ENCODE measurements at regions not wholly inside any gene's neighbourhood (a gene's known extent, or its start where the extent isn't known, plus 50 kb on each side); places are given as distances from the start of the nearest gene placed in this dataset.
"Not testable (repeated sequence)": the region's sequence is repeated elsewhere in the genome, so short reads cannot be mapped to it uniquely, and the experiment has no call there.

DNA sequence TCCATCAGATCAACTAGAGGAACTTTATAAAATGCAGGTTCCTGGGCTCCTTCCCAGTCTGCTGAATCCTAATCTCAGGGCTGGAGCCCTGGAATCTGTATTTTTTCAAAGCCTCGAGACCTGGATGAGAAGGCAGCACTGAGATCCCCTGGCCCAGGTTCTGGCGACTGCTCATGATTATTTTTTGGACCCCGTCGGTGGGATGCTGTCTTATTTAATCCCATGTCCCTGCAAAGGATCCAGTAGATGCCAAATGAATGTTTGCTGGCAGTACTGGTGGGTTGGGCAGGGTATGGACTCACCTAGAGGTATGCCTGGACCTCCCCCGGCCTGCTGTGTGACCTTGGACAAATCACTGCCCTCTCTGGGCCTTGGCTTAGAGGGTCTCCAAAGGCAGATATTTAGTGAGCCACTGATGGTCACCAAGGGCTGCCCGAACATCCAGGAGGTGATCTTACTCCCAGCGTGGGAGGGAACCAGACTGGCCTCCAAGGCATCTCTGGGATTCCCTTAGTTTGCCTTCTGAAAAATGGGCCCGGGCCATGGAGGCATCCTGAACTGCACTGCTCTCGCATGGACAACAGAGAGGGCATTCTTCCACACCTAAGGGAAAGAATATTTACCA lies 91.6 kb upstream of the RUNX3 start:
- no peak for DNase-seq (ENCODE audit: low spot score)

DNA sequence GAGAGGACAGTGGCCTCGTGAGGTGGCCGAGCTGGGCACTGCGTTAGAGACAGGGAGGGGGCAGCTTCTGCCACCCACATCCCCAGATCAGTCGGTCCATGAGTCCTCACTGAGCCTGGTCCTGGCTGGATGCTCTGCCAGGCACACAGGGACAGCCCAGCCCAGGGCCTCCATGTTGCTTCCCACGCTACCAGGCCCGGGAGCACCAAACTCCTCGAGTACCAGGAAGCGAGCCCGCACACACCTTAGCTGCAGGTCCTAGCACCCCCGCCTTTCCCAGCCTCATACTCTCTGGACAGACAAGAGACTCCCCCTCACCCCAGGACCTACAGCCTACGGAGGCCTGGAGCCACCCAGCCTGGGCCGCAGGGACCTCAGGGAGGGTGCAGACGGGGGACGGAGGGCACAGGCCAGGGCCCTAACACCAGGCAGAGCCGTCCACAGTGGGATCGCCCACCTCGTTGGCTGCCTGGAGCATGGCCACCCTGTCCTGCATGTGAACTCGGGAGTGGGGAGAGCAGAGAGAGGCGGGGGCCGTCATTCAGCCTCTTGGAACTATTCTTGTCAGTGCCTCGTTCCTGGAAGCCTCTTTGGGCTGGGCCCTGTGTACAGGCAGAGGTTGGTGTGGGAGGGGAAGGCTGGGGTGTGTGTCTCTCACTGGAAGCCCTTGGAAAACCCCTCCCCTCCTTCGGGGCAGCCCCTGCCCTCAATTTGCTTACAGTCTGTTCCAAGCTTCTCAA lies 90.9 kb upstream of the RUNX3 start:
- DNase-seq (ENCODE audit: low spot score): no peak

DNA sequence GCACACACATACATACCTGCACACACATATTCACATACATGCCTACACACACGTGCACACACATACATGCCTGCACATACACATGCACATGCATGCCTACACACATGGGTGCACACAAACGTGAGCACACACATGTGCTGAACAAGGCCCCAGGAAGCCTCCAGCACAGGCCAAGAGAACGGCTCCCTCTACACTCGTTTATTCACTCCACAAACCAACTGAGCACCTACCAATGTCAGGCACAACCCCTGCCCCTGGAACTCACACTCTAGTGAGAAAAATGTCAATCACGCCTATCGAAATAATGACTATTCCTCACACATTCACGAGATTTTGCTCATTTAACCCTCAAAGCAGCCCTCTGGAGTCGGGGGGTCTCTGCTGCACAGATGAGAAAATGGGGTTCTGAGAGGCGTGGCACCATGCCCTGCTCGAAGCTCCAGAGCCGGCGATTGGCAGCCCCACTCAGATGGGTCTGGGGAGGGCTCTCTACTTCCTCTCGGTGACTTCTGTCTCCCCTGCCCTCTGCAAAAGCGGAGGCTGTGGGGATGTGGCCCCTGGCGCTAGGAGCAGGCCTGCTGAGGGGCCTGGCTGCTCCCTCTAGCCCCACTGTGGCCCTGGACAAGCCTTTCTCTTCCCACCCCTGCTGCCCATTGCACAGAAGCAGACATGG lies 90.2 kb upstream of the RUNX3 start:
- DNase-seq (ENCODE audit: low spot score): no peak

DNA sequence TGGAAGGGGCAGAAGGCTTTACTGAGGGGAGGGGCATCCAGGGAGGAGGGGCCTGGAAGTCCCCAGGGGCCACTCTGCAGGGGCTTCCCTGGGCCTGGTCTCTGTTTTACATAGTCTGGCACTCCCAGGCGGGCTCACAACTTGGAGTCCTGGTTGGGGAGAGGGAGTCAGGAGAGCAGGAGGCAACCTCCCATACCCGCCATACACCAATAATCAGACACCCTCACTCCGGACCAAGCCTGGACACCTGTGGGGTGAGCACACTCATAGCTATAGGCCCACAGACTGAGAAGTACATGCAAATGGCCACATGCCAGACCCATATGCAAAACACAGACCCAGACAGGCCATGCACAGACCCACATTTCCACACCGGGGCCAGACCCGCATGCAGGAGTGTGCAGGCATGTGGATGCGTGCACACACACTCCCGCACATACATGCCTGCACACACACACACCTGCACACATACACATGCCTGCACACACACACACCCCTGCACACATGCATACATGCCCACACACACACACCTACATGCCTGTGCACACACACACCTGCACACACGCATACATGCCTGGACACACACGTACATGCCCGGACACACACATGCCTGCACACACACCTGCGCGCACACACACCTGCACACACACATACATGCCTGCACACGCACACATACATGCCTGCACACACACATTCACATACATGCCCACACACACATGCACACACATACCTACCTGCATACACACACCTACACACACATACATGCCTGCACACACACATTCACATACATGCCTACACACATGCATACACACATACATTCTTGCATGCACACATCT lies 89.5 kb upstream of the RUNX3 start:
- no peak for DNase-seq (ENCODE audit: low spot score)

DNA sequence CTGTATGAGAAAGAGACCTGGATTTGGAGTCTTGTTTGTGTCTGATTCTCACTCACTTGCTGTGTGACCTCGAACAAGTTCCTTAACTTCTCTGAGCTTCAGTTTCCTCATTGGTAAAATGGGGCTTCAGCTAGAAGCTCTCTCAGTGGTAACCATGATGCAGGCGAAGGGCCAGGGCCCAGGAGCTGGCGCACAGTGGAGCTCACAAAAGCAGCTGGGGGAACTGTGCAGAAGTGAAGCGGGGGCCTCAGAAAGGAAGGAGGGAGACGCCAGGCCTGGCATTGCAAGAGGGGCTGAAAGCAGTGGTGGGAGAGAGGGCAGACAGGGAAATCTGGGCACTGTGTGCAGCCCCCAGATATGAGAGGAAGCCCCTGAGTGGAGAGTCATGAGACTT lies 88.9 kb upstream of the RUNX3 start:
- DNase-seq (ENCODE audit: low spot score): no peak

DNA sequence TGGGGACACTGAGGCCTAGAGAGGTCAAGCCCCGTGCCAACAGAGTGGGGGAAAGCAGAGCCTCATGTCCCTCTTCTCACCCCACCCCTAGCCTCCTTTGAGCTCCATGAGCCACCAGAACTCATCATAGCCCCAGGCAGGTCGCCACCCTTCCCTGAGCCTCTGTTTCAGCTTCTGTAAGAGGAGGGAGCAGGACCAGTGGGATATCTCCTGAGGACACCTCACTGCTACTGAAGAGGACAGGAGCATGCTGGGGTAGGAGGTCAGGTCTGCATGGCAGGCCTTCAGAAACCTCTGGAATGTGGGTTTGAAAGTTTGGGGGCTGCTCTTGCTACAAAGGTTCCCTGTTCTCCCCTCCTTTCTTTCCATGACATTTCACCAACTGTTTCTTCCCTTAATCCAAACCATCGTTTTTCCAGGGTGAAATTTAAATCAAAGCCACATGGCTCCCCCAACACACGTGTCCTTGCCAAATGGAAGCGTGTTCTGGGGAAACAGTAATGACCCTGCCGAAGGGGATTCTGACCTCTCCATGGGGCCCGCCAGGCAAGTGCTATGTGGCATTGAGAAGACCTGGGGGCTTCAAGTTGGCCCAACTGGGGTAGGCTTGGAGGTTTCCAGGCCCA lies 88.1 kb upstream of the RUNX3 start:
- DNase-seq (ENCODE audit: low spot score): no peak

DNA sequence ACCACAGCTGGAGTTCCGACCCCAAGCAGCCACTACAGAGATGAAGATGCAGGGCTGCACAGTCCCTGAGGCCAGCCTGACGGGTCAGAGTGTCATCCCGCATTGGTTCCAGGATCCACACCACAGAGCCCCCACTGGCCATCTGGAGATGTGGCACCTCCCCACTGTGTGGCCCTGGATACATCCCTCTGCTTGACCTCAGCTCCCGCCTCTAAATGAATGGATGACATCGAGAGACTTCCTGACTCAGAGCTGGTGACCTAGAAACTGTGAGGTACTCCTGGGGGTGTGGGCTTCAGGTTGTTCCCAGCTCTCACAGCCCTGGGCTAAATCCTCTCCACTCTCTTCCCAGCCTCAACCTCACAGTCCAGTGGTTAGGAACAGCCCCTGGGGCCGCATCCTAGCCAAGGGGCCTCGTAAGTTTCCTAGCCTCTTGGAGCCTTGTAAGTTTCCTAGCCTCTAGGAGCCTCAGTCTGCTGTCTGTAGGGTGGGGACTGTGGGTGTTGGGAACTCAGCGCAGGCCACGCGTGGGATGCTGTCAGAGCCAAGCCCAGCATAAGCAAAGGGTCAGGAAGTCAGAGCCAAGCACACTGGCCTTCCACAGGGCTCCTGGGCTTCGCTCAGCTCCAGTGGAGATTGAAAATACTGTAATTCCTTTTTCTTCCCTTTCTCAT lies 87.5 kb upstream of the RUNX3 start:
- DNase-seq (ENCODE audit: low spot score): no peak

DNA sequence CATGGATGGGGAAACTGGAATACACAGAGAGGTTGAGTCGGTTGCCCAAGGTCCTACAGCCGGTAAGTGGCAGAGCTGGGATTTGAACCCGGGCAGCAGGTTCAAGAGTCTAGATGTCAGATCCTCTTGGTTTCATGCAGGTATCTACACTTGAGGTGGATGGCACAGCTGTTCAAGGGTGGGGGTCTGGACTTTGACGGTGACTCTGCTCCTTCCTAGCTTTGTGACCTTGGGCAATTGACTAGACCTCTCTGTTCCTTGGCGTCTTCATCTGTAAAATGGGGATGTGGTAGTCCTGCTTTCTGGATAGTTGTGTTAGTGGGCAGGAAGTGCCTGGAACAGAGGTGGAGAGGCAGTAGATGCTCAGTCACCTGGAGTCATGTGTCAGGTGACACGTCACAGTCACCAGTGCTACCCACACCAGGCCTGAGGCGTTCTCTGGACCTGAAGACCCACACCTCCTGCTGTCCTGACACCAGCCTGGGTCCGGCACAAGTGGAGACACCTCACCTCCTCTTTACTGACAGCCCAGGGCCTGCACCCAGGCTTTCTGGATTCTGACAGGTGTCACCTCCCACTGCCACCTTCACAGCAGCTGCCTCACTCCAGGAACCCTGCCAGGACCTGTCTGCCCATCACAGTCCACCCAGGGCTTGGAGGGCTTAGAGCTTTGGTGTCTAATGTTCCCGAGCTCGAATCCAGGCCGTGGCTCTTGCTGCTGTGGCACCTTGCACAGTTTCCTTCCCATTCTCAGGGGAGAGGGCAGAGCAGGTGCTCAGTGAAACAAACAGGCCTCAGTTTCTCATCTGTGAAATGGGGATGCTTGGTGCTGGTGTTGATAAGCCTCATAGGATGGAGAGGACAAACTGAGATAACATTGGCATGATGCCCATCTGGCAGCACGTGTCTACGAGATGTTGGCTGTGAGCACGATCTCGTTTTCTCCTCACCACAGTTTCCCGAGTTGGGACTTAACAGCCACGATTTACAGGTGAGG lies 83.2 kb upstream of the RUNX3 start:
- no peak for DNase-seq (ENCODE audit: low spot score)

DNA sequence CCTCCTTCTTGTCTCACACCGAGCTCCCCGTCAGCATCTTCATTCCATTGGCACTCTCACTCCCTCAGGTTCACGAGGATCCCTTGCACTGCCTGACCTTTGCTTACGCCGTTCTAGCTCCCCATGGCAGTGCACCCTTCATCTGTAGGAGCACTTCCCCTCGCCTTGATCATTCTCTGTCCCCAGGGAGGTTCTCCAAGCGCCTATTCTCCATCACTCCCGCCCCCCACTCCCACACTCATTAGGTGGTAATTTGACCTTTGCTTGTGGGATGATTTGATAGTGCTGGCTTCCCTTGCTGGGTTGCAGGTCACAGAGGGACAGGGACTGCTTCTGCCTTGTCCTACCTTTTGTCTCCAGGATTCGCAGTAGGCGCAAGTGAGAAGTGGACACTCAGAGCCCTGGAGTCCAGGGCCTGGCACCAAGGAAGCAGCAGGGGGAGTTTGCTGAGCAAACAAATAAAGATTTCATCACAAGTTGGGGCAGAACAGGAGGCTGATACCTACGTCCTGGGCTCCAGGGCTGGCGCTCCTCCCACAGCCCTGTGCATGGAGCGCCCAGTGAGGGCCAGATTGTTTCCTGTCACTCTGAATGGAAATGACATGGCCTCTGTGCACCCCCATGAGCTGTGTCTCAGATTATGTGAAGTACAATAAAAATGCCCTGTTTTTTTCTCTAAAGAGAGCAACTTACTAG lies 82.0 kb upstream of the RUNX3 start:
- no peak for DNase-seq (ENCODE audit: low spot score)

DNA sequence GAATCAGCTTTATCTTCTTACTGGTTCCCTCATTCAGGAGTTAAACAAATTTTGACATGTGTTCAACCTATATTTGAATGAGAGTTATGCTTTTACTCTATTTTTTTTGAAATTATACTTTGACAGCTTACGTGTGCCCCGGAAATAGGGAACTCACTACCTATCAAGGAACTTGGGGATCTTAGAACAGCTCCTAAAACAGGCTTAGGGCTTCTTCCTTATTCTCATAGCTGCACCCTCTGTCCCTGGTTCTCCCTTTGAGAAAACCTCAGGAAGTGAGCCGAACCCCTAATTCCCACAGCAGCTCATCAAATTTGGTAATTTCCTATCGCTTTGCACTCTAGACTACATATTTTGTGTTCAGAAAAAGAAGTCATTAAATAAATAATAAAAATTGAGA lies 81.2 kb upstream of the RUNX3 start:
- no peak for DNase-seq (ENCODE audit: low spot score)

DNA sequence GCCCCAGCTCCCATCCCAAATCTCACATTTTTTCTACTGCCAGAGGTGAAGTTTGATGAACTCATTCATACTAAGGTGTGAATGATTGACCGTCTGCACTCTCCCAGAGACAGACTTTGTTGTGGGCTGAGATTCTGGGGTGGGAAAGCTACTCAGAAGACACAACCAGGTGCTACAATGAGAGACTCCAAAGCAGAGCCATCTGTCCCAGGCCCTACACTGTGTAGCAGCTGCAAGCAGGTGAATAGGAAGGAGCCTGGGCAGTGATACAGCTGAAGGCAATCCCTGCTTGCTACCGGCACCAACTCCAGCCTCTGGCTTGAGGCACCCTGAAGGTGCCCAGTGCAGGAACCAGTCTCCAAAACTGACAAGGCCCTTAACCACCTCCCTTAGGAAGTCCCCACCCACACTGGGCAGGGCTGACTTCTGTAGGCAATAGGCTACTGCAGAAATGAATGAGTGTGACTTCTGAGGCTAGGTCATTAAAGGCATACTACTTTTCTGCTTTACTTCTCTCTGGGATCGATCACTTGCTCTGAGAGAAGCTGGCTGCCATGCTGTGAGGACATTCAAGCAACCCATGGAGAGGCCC lies 79.7 kb upstream of the RUNX3 start:
- no peak for DNase-seq (ENCODE audit: low spot score)

DNA sequence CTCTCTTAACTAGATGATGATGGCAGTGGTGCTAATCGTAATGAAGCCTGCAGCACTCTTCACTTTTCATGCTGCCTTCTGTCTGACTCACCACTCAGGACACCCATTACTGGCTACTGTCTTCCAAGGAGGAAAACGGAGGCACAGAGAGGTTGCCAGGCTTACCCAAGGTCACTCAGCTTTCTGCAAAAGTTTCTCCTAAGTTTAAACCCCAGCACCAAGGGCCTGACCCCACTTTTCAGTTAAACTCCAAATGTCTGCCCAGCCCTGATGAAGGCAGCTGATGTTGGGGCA lies 78.1 kb upstream of the RUNX3 start:
- DNase-seq (ENCODE audit: low spot score): no peak

DNA sequence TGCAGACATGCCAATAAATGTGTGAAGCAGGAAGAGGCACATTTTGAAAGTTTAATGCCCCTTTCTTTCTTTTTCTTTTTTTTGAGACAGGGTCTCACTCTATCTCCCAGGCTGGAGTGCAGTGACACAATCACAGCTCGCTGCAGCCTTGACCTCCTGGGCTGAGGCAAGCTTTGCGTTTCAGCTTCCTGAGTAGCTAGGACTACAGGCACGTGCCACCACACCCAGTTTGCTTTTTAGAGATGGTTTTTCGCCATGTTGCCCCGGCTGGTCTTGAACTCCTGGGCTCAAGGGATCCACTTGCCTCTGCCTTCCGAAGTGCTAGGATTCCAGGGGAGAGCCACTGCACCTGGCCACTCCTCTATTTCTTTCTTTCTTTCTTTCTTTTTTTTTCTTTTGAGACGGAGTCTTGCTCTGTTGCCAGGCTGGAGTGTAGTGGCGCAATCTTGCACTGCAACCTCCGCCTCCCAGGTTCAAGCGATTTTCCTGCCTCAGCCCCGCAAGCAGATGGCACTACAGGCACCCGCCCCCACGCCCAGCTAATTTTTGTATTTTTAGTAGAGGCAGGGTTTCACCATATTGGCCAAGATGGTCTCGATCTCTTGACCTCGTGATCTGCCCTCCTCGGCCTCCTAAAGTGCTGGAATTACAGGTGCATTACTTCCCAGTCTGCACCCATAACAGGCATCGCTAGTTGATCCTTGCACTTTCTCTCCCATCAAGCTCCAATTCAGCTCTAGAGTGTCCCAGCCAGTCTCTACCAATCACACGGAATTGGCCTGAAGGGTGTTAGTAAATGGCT lies 77.5 kb upstream of the RUNX3 start:
- not testable (repeated sequence) for DNase-seq (ENCODE audit: low spot score)

DNA sequence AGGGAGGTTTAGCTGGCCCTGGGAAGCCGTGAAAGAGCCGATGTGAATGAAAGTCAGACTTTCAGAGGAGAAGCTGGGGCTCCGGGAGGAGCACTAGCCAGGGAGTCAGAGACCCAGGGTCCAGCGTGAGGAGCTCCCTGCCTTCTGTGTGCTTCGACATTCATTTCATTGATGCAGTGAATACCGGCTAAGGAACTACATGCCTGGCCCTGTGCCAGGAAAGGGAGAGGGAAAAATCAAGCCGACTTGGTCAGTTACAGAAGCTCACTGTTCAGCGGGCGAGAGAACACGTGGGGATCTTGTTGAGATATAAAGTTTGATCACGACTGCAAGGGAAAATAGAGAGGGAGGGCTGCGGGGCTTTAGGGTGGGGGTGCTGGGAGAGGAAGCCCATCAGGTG lies 76.7 kb upstream of the RUNX3 start:
- DNase-seq (ENCODE audit: low spot score): no peak

DNA sequence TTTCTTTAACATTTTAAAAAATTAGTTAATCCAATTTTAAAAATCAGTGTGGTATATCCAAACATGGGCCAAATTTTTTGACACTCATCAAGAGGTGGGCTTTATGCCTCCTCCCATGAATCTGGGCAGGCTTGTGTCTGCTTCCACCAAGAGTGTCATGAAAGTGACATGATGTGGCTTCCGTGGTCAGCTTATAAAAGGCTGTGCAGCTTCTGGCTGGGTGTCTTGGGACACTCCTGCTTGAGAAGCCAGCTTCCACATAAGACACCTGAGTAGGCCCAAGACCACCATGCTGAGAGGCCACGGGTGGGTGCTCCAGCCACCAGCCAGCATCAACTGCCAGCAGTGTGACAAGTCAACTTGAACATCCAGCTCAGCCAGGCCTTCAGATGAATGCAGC lies 74.3 kb upstream of the RUNX3 start:
- no peak for DNase-seq (ENCODE audit: low spot score)

DNA sequence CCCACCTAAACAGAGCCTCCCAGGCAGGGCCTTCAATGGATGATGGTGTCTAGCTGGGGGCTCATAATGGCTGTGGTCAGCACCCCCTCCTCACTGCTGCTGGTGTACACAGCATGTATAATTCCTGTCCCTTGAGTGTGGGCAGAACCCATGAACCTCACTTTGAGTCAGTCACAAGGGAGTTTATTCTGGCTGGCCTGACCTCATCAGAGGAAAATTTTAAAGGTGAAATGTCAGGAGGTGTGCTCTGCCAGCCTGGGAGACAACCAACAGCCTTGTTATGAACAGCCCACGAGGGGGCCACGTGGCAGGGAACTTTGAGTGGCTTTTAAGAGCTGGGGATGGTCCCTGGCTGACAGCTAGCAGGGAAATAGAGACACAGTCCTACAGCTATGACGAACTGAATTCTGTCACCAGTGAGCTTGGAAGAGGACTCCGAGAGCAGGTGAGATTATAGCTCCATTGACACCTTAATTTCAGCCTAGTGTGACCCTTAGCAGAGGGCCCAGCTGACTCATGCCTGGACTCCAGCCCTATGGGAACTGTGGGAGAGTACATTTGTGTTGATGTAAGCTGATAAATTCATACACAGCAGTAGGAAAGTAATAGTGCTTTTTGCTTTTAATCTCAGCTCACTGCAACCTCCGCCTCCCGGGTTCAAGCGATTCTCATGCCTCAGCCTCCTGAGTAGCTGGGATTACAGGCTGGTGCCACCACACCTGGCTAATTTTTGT lies 73.5 kb upstream of the RUNX3 start:
- DNase-seq (ENCODE audit: low spot score): no peak

DNA sequence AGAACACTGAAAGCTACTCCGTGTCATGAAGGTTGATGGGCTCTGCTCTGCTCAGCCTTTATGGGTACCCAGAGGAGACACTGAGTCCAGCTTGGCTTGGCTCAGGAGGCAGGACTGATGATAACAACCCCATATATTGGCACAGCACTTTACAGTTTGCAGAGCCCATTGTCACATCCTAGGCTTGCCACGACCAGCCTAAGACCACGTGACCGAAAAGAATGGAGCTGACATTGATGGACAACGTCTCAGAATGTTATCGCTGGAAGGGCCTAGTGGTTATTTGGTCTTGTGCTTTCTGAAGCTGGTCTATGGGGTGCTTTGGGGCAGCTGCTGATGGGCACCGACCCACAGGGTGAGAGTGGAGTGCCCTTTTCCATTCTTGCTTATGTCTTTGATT lies 72.9 kb upstream of the RUNX3 start:
- DNase-seq (ENCODE audit: low spot score): no peak

All from cerebellar cortex (tissue), 1 donor.